ENCODE measurements at regions not wholly inside any gene's neighbourhood (a gene's known extent, or its start where the extent isn't known, plus 50 kb on each side); places are given as distances from the start of the nearest gene placed in this dataset.

GRCh38 chrX:81728622-81729021 lies 526.7 kb downstream of the SH3BGRL start:
- peaks cover 48% of the 10 kb centered on the region for H3K9me3 ChIP-seq
- no peaks in the 10 kb centered on the region for H4K20me1 ChIP-seq
- H3K4me2 ChIP-seq, result no peak overlapping the region

GRCh38 chrX:81729269-81729777 lies 527.4 kb downstream of the SH3BGRL start:
- H4K20me1 ChIP-seq, result no peaks in the 10 kb centered on the region
- no peak overlapping the region for H3K27ac ChIP-seq
- no peak overlapping the region for H3K4me3 ChIP-seq
- no peaks in the 10 kb centered on the region for H3K36me3 ChIP-seq
- peaks cover 50% of the 10 kb centered on the region for H3K9me3 ChIP-seq
- peaks cover 24% of the 10 kb centered on the region for H3K27me3 ChIP-seq
- TF ChIP-seq Cebpa-rat (IDR thresholded peaks at IDR 0.05), result no peak
- no peak overlapping the region for H3K9ac ChIP-seq
- no peak overlapping the region for H3K4me2 ChIP-seq
- no peaks in the 10 kb centered on the region for H3K4me1 ChIP-seq

More at GRCh38 chrX:81728622-81729021, 526.7 kb downstream of the SH3BGRL start:
- Histone ChIP-seq H3K4me3 (no peak overlapping the region), H3K9ac (no peak overlapping the region), H3K36me3 (no peaks in the 10 kb centered on the region), H3K4me1 (no peaks in the 10 kb centered on the region), H3K27ac (no peak overlapping the region), H3K27me3 (peaks cover 31% of the 10 kb centered on the region)
- TF ChIP-seq Cebpa-rat (IDR thresholded peaks at IDR 0.05), result no peak

DNA sequence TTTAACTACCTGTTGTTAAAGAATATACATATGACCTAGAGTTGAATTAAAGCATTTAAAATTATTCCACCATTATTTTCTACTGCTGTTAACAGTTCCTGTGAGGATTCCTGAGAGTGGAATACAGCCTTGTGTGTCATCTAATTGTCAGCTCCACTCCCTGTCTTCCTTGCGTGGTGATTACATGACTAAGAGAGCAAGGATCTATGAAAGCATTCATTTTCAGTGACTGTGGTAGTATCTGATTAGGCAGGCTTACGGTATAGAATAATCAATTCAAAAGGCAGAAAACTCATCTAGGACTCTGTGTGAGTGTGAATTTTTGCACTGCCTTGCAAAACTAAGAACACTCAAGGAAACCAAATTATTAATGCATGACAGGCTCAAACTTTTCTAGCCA lies 577.8 kb downstream of the SH3BGRL start:
- Histone ChIP-seq H3K9ac (no peak overlapping the region), H3K4me3 (no peak overlapping the region), H3K4me1 (no peaks in the 10 kb centered on the region), H3K4me2 (no peak overlapping the region), H3K27me3 (peaks cover 76% of the 10 kb centered on the region), H3K27ac (no peak overlapping the region), H3K9me3 (peaks cover 7% of the 10 kb centered on the region; the same call in 1 of the 2 replicates), H3K36me3 (no peaks in the 10 kb centered on the region), H4K20me1 (no peaks in the 10 kb centered on the region)
- TF ChIP-seq Cebpa-rat (IDR thresholded peaks at IDR 0.05), result no peak

GRCh38 chrX:81791086-81791485 lies 589.2 kb downstream of the SH3BGRL start:
- Histone ChIP-seq H3K9me3 (peaks cover 6% of the 10 kb centered on the region; the same call in 1 of the 2 replicates), H4K20me1 (no peaks in the 10 kb centered on the region), H3K27ac (no peak overlapping the region), H3K4me2 (no peak overlapping the region), H3K4me1 (no peaks in the 10 kb centered on the region), H3K9ac (no peak overlapping the region), H3K4me3 (no peak overlapping the region), H3K36me3 (no peaks in the 10 kb centered on the region), H3K27me3 (peaks cover 56% of the 10 kb centered on the region)
- TF ChIP-seq Cebpa-rat (IDR thresholded peaks at IDR 0.05), result no peak
